ENCODE measurements at regions not wholly inside any gene's neighbourhood (a gene's known extent, or its start where the extent isn't known, plus 50 kb on each side); places are given as distances from the start of the nearest gene placed in this dataset.
"Not testable (repeated sequence)": the region's sequence is repeated elsewhere in the genome, so short reads cannot be mapped to it uniquely, and the experiment has no call there.

DNA sequence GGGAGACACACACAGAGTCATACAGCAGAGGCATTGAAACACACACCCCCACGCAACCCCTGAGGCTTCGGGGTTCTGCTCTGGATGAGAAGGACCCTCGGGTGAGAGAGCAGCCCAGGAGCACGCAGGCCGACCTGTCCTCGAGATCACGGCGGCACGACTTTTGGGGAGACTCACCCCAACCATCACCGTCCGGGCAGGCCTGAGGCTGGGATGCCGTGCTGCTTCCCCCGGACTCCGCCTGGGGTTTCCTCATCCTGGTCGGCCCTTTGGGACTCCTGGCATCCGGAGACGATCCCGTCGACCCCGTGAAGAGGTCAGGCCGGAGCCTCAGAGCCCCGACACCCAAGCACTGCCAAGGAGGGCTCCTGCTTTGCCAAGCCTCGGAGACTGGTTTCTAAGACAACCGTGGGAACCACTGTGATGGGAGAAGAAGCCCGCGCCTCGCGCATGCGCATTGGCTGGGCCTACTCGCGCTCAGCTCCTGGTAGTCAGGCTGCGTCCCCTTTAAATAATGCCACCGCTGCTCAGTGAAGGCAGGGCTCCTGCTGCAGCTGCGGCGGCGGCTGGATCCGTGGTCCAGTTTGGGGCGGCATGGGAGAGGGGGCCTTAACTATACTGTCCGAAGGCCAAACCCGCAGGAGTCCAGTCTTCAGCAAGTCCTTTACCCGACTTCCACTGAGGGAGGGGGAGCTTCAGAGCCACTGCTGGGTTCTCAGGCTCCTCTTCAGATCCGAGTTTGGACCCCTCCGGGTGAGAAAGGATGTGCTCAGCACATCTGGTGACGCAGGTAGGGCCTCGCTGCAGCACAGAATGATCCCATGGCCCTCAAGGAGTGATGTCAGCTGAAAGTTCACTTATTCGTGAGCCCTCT, 171.4 kb upstream of the ZNF337 start:
- no peaks in the 10 kb centered on the region for H3F3A ChIP-seq (ENCODE audit: control insufficient read depth, insufficient read depth)
- peaks cover 3% of the 10 kb centered on the region; the same call in 1 of the 2 replicates for H3K27me3 ChIP-seq (ENCODE audit: control insufficient read depth, low read length)
- H3K9me3 ChIP-seq (ENCODE audit: control insufficient read depth, insufficient read depth, low read length) = no peaks in the 10 kb centered on the region
- H3K79me2 ChIP-seq (ENCODE audit: control insufficient read depth, low read length) = no peaks in the 10 kb centered on the region
- no peaks in the 10 kb centered on the region for H3K9me2 ChIP-seq (replicated peaks; ENCODE audit: control insufficient read depth, low read length)
- no peaks in the 10 kb centered on the region for H4K20me1 ChIP-seq (ENCODE audit: control insufficient read depth, insufficient read depth, low read depth, low read length)
- no peak overlapping the region for H3K4me2 ChIP-seq (ENCODE audit: low read length)
- H3K4me1 ChIP-seq (ENCODE audit: control insufficient read depth, low read length) = no peaks in the 10 kb centered on the region
- H3K4me3 ChIP-seq (ENCODE audit: low read length) = no peak overlapping the region
- H3K27ac ChIP-seq (ENCODE audit: low read depth, low read length) = no peak overlapping the region
- TF ChIP-seq EZH2phosphoT487 (IDR thresholded peaks at IDR 0.05; ENCODE audit: borderline replicate concordance, low read length) = no peak
- TF ChIP-seq, protein P1, sequence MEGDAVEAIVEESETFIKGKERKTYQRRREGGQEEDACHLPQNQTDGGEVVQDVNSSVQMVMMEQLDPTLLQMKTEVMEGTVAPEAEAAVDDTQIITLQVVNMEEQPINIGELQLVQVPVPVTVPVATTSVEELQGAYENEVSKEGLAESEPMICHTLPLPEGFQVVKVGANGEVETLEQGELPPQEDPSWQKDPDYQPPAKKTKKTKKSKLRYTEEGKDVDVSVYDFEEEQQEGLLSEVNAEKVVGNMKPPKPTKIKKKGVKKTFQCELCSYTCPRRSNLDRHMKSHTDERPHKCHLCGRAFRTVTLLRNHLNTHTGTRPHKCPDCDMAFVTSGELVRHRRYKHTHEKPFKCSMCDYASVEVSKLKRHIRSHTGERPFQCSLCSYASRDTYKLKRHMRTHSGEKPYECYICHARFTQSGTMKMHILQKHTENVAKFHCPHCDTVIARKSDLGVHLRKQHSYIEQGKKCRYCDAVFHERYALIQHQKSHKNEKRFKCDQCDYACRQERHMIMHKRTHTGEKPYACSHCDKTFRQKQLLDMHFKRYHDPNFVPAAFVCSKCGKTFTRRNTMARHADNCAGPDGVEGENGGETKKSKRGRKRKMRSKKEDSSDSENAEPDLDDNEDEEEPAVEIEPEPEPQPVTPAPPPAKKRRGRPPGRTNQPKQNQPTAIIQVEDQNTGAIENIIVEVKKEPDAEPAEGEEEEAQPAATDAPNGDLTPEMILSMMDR (IDR thresholded peaks at IDR 0.05; ENCODE audit: low read depth, low read length, poor library complexity, severe bottlenecking) = no peak
- no peaks in the 10 kb centered on the region for H3K36me3 ChIP-seq (ENCODE audit: control insufficient read depth, low read length)

DNA sequence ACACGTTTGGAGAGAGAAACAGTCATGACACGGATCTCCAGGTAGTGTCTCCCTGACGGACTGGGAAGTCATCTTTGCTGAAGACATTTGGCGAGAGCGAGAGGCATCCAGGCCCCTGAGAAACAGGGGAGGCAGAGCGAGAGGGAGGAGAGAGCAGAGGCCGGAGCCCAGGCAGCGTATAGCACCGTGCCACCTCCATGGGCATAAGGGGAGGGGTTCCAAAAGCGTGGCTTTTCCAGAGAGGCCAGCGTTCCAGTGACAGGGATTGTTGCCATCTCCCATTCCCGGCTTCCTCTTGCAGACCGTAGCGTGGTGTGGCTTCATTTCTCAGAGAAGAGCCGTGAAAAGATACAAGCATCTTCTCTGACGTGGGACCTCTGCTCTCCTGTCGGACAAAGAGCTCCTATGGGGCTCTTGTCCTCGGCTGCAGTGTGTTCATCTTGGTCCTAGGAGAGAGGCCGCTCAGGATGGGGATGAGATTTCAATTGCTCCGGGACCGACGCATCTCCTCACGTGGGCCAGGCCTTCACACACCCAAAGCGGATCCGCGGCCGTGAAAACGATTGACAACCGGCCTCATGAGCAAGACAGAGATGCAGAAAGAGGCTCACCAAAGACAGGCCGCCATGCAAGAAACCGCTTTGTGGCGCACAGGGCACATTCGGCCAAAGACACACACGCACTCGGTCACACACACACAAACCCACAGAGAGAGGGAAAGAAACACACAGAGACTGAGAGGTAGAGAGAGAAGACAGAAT, 170.5 kb upstream of the ZNF337 start:
- not testable (repeated sequence) for H3K9me3 ChIP-seq (ENCODE audit: control insufficient read depth, insufficient read depth, low read length); H4K20me1 ChIP-seq (ENCODE audit: control insufficient read depth, insufficient read depth, low read depth, low read length); H3F3A ChIP-seq (ENCODE audit: control insufficient read depth, insufficient read depth); H3K27ac ChIP-seq (ENCODE audit: low read depth, low read length); H3K9me2 ChIP-seq (replicated peaks; ENCODE audit: control insufficient read depth, low read length); H3K27me3 ChIP-seq (ENCODE audit: control insufficient read depth, low read length); H3K4me2 ChIP-seq (ENCODE audit: low read length); H3K36me3 ChIP-seq (ENCODE audit: control insufficient read depth, low read length); H3K4me1 ChIP-seq (ENCODE audit: control insufficient read depth, low read length); H3K4me3 ChIP-seq (ENCODE audit: low read length); H3K79me2 ChIP-seq (ENCODE audit: control insufficient read depth, low read length)

DNA sequence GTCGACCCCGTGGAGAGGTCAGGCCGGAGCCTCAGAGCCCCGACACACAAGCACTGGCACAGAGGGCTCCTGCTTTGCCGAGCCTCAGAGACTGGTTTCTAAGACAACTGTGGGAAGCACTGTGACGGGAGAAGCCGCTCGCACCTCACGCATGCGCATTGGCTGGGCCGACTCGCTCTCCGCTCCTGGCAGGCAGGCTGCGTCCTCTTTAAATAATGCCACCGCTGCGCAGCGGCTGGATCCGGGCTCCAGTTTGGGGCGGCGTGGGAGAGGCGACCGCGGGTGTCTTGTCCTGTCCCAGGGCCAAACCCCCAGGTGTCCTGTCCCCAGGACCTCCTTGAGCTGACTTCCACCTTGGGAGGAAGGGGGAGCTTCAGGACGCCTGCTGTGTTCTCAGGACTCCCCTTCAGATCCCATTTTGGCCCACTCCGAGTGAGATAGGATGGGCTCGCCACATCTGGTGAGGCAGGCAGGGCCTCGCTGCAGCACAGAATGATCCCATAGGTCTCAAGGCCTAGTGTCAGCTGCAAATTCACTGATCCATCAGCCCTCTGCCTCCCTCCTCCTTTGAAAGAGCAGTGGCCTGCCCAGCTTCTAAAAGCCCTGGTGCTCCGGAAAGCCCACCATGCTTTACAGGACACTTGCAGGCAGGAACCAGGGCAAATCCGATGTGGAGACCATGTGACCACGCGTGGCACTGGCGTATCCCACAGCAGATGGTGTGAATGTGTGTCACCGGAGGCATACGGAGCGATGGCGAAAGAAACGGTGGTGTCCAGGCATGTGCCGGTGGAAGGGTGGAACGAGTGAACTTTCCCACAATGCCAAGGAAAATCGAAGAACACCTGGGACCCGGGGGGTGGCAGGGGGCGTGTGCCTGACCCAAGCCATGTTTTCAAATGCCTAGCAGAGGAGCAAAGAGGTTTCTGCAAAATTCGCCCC, 169.3 kb upstream of the ZNF337 start:
- TF ChIP-seq, protein P1 (IDR thresholded peaks at IDR 0.05; ENCODE audit: low read depth, low read length, poor library complexity, severe bottlenecking) = no peak
- no peak for TF ChIP-seq EZH2phosphoT487 (IDR thresholded peaks at IDR 0.05; ENCODE audit: borderline replicate concordance, low read length)

DNA sequence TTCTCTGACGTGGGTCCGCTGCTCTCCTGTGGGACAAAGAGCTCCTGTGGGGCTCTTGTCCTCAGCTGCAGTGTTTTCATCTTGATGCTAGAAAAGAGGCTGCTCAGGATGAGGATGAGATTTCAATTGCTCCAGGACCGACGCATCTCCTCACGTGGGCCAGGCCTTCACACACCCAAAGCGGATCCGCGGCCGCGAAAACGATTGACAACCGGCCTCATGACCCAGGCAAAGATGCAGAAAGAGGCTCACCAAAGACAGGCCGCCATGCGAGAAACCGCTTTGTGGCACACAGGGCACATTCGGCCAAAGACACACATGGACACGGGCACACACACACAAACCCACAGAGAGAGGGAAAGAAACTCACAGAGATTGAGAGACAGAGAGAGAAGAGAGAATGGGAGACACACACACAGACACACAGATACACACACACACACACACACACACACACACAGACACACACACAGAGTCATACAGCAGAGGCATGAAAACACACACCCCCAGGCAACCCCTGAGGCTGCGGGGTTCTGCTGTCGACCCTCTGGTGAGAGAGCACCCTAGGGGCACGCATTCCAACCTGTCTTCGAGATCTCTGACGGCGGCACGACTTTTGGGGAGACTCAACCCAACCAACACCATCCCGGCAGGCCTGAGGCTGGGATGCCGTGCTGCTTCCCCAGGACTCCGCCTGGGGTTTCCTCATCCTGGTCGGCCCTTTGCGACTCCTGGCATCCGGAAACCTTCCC, 168.5 kb upstream of the ZNF337 start:
- not testable (repeated sequence) for H4K20me1 ChIP-seq (ENCODE audit: control insufficient read depth, insufficient read depth, low read depth, low read length); H3F3A ChIP-seq (ENCODE audit: control insufficient read depth, insufficient read depth); H3K9me2 ChIP-seq (replicated peaks; ENCODE audit: control insufficient read depth, low read length); H3K4me3 ChIP-seq (ENCODE audit: low read length); H3K27ac ChIP-seq (ENCODE audit: low read depth, low read length); H3K9me3 ChIP-seq (ENCODE audit: control insufficient read depth, insufficient read depth, low read length); H3K4me1 ChIP-seq (ENCODE audit: control insufficient read depth, low read length); H3K79me2 ChIP-seq (ENCODE audit: control insufficient read depth, low read length); H3K27me3 ChIP-seq (ENCODE audit: control insufficient read depth, low read length); H3K36me3 ChIP-seq (ENCODE audit: control insufficient read depth, low read length)
- peak overlapping the region; percentile 37 for H3K4me2 ChIP-seq (ENCODE audit: low read length)

More for the DNA sequence above, 169.3 kb upstream of the ZNF337 start:
- Histone ChIP-seq H3K4me3 (ENCODE audit: low read length) (no peak overlapping the region), H3K79me2 (ENCODE audit: control insufficient read depth, low read length) (no peaks in the 10 kb centered on the region), H3K4me2 (ENCODE audit: low read length) (peak overlapping the region; percentile 37), H3F3A (ENCODE audit: control insufficient read depth, insufficient read depth) (no peaks in the 10 kb centered on the region), H3K4me1 (ENCODE audit: control insufficient read depth, low read length) (no peaks in the 10 kb centered on the region), H3K27me3 (ENCODE audit: control insufficient read depth, low read length) (peaks cover 3% of the 10 kb centered on the region; the same call in 1 of the 2 replicates), H3K36me3 (ENCODE audit: control insufficient read depth, low read length) (no peaks in the 10 kb centered on the region), H3K27ac (ENCODE audit: low read depth, low read length) (no peak overlapping the region), H3K9me2 (replicated peaks; ENCODE audit: control insufficient read depth, low read length) (no peaks in the 10 kb centered on the region), H3K9me3 (ENCODE audit: control insufficient read depth, insufficient read depth, low read length) (no peaks in the 10 kb centered on the region), H4K20me1 (ENCODE audit: control insufficient read depth, insufficient read depth, low read depth, low read length) (no peaks in the 10 kb centered on the region)
